Ovary (tissue), 7 donors: ENCODE measurements at regions not wholly inside any gene's neighbourhood (a gene's known extent, or its start where the extent isn't known, plus 50 kb on each side); places are given as distances from the start of the nearest gene placed in this dataset.

Experiments
- DNase-seq, 5 donors: peaks; one replicate each; pipeline ENCODE4 v3.0.0-alpha.2; 2019 to 2020
- H3K27ac ChIP-seq, 2 donors: fragments of 200-600 bp; one replicate each; pipeline versions ENCODE4 v1.5.1 to v1.8.0; 2019 to 2022
- H3K27me3 ChIP-seq: fragments of 200-600 bp; one replicate; pipeline ENCODE4 v1.8.0; 2022
- H3K36me3 ChIP-seq: fragments of 200-600 bp; sonication (generic); one replicate; pipeline ENCODE4 v1.5.1; 2019
- H3K4me1 ChIP-seq: one replicate; pipeline ENCODE4 v1.8.1; 2013; ENCODE audit warnings: mild to moderate bottlenecking, moderate library complexity; ENCODE audit not compliant: insufficient read depth
- H3K4me3 ChIP-seq: fragments of 200-600 bp; sonication (generic); one replicate; pipeline ENCODE4 v1.5.1; 2017
- H3K9me3 ChIP-seq, 2 donors: fragments of 200-600 bp in 1 of 2; sonication (generic) in 1 of 2; one replicate each; pipeline versions ENCODE4 v1.5.1 to v1.8.1; 2013 to 2019; ENCODE audit warnings: mild to moderate bottlenecking in 1 of 2, moderate library complexity in 1 of 2
- CTCF ChIP-seq, 3 donors: fragments of 450-650 bp in 2 of 3; fragments of 200-600 bp in 1 of 3; IDR thresholded peaks; one replicate each; pipeline versions ENCODE4 v1.5.1 to v1.8.0; 2016 to 2022; ENCODE audit warnings: antibody characterized with exemption in 3 of 3, mild to moderate bottlenecking in 1 of 3
- EP300 ChIP-seq: sonication (generic); formaldehyde crosslinking; IDR thresholded peaks from one replicate; pipeline ENCODE4 v1.6.1; 2017; ENCODE audit warnings: antibody characterized with exemption
- POLR2A ChIP-seq: fragments of 450-650 bp; IDR thresholded peaks from one replicate; pipeline ENCODE4 v1.6.1; 2017; ENCODE audit warnings: antibody characterized with exemption, mild to moderate bottlenecking, moderate library complexity
- WGBS, 3 donors: extraction: QIAGEN DNeasy Blood & Tissue Kit in 1 of 3; methylation state at CpG; one replicate each; pipeline versions ENCODE4 v1.1.5 to v1.1.7; 2013 to 2017; 5-methylcytosine and 5-hydroxymethylcytosine counted together
- intact Hi-C, 4 donors: fragments of 100-400 bp; cut with DNase I; formaldehyde crosslinking; loops; one replicate each; pipeline versions ENCODE4 v1.11.0 to v1.15.1; 2022 to 2023
- donor health status: DM: no; HTN: no; CAD: no; lungs with moderate emphysema.
- donor health status: DM: no; HTN: no; CAD: no.
- donor health status: Bipolar disorder and iron deficiency.
- donor health status: DM: no; HTN: no; CAD: no.
- donor health status: DM: yes; HTN: yes; CAD: no.

DNA sequence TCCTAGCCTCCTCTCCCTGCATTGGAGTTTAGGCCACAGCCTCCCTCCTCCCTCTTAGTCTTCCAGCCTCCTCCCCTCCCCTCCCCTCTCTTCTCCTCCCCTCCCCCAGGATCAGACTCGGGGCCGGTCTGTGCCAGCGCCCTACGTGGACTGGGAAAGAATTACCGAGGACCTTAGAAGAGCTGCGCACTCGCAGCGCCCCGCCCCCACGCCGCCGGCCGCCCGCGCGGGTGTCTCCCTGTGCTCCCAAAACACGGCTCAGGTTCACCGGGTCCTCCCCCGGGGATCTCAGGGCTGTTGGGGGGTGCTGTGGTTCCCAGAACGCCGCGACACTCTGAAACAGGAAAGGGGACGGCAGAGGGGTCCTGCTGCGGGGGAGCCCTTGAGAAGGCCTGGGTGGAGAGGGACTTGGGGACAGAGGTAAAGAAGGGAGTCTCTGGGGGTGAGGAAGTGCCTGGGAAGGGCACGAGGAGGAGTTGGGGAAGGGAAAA, 122.3 kb upstream of the TBL1X start:
- H3K4me1 ChIP-seq = no peaks in the 10 kb centered on the region
- intact Hi-C loops = loop anchor here in 3 of 4 donors (2.0 to 5.0 kb wide), 2 partner anchors 120 to 122 kb away; partner anchors contain the start of gene TBL1X (in 1 of the 3)
- WGBS, 3 donors = 2 to 3% (median 2%) methylated on average over 22 to 25 of the region's 25 CpGs
- peak; percentile 87 to 90 (median 88) for DNase-seq
- H3K9me3 ChIP-seq = no peaks in the 10 kb centered on the region
- peak overlapping the region; percentile 22 for H3K4me3 ChIP-seq
- no peak for TF ChIP-seq POLR2A
- TF ChIP-seq CTCF (IDR thresholded peaks at IDR 0.05) = no peak
- TF ChIP-seq EP300 = no peak
- H3K27me3 ChIP-seq = no peaks in the 10 kb centered on the region
- H3K27ac ChIP-seq = no peak overlapping the region
- H3K36me3 ChIP-seq = no peaks in the 10 kb centered on the region

DNA sequence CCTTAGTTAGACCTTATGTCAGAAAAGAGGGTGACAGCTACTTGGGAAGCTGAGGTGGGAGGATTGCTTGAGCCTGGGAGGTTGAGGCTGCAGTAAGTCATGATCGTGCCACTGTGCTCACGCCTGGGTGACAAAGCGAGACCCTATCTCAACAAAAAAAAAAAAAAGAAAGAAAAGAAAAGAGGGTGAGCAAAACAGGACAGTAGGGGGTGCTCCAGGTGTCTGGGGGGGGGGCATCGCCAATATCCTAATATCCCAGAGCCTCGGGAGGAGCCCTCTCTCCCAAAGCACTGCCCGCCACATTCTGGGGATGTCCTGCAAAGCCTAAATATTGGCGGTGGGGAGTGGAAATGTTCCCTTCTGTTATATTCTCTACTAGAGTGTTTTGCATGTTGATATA, 120.9 kb upstream of the TBL1X start:
- DNase-seq = no peak
- Histone ChIP-seq H3K27me3 (no peaks in the 10 kb centered on the region), H3K4me3 (no peak overlapping the region), H3K36me3 (no peaks in the 10 kb centered on the region), H3K9me3 (no peaks in the 10 kb centered on the region), H3K4me1 (no peaks in the 10 kb centered on the region), H3K27ac (no peak overlapping the region)
- intact Hi-C loops = loop anchor here in 3 of 4 donors (2.0 to 5.0 kb wide), 2 partner anchors 118 to 121 kb away; partner anchors contain the start of gene TBL1X (in 1 of the 3)
- TF ChIP-seq POLR2A (no peak), EP300 (no peak), CTCF (IDR thresholded peaks at IDR 0.05) (no peak)
- 65 to 68% (median 67%) methylated on average over 7 of the region's 7 CpGs for WGBS, 3 donors

DNA sequence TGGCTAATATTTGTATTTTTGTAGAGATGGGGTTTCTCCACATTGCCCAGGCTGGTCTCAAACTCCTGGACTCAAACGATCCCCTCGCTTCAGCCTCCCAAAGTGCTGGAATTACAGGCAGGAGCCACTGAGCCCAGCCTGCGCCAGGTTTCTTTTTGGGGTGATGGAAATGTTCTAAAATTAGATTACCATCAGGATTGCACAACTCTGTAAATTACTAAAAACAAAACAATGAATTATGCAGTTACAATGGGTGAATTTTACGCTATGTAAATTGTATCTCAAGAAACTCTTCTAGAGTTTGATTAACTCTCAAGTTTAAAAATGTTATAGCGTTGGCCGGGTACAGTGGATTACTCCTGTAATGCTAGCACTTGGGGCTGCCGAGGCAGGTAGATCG, 118.9 kb upstream of the TBL1X start:
- TF ChIP-seq EP300 = no peak
- TF ChIP-seq CTCF (IDR thresholded peaks at IDR 0.05) = no peak
- no peak for TF ChIP-seq POLR2A
- DNase-seq = no peak
- Histone ChIP-seq H3K27me3 (no peaks in the 10 kb centered on the region), H3K4me1 (no peaks in the 10 kb centered on the region), H3K4me3 (no peak overlapping the region), H3K36me3 (no peaks in the 10 kb centered on the region), H3K27ac (no peak overlapping the region), H3K9me3 (no peaks in the 10 kb centered on the region)
- WGBS, 3 donors = 88 to 90% (median 89%) methylated on average over 8 of the region's 8 CpGs
- intact Hi-C loops = no loop called here

GRCh38 chrX:9349572-9350494, 115.0 kb upstream of the TBL1X start:
- H3K4me1 ChIP-seq = no peaks in the 10 kb centered on the region
- intact Hi-C loops = no loop called here
- TF ChIP-seq EP300 (no peak), POLR2A (no peak), CTCF (IDR thresholded peaks at IDR 0.05) (no peak)
- H3K4me3 ChIP-seq = no peak overlapping the region
- no peak for DNase-seq
- no peak overlapping the region for H3K27ac ChIP-seq
- no peaks in the 10 kb centered on the region for H3K9me3 ChIP-seq
- no peaks in the 10 kb centered on the region for H3K36me3 ChIP-seq
- WGBS, 3 donors = 68 to 70% (median 68%) methylated on average over 11 of the region's 11 CpGs
- H3K27me3 ChIP-seq = no peaks in the 10 kb centered on the region
